HG02678 (cell line): ENCODE measurements at regions not wholly inside any gene's neighbourhood (a gene's known extent, or its start where the extent isn't known, plus 50 kb on each side); places are given as distances from the start of the nearest gene placed in this dataset.

ENCODE experiments used
- ATAC-seq: cut with Tn5 transposase; IDR thresholded peaks from one replicate; pipeline ENCODE4 v1.9.1; 2021; ENCODE audit warnings: mild to moderate bottlenecking, moderate library complexity; ENCODE audit not compliant: unreplicated experiment

DNA sequence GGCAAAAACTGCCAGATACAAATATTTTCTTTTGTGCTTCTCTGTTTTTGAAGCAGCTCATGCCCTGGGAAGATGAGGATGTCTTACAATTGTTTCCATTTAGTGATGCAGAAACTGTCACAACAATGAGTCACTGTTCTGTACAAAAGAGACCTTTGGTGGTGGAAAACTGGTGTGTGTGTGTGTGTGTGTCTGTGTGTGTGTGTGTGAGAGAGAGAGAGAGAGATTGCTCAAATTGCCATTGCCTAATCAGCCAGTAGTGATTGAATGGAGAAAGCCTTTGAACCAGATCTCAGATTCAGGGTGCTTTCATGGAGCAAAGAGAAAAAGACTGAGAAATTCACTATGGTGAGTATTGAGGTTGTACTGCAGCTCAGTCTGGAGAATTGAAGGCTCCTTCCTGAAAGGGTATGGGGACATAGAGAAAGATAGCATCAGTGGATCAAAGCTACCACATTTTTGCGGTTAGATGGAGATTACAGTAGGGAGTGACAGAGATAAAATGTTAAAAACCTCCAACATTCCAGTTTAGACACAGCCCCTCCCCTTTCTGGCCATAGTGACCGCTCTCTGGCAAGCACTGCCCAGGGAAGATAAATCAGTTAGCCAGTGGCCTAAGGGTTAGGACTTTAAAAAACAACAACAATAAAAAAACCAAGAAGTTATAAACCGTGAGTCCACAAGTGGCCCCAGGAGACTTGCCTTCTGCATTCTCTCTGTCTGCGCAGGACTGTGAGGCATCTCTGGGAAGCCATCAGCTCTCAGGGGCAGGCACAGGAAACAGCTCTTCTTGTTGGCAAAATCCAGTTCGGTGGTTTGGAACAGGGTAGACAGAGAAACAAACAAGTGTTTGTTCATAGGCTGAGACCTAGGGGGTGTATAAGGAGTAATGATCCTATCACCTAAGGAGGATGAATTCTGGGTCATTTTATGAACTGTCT, 406.5 kb downstream of the DUSP10 start:
- no peak for ATAC-seq

DNA sequence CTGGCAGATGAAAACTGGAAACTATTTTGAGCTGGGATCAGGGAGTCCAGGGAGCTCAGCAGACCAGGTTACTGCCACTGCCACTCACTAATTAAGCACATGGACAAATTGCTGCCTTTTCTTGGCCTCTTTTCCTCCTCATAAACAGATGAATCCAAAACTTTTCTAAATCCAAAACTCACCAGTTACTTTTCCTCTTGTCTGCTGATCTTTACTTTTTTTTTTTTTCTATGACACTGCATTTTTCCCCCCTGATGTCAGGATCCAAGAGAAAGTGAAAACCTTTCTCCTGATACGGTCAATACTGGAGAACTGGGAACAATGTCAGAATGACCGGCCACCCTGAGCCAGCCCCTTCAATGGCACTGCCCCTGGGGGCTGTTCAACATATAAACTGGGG, 405.8 kb downstream of the DUSP10 start:
- ATAC-seq, result no peak

DNA sequence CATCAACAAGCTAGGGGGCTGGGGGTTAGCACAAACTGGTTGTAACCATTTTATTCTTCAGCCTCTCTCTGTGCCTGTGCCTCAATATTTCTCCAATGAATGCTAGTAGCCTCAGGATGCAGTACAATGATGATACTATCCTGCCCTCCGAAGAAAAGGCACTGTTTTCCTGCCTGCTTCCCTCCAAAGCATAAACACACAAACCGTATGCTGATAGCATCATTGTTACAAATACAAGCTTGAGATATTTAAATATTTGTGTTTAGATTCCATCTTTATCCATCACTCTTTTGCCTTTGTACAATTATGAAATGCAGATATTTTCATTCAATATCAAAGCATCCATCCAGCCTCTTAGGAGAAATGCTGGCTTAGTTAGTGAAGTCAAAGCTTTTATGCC, 404.8 kb downstream of the DUSP10 start:
- no peak for ATAC-seq

DNA sequence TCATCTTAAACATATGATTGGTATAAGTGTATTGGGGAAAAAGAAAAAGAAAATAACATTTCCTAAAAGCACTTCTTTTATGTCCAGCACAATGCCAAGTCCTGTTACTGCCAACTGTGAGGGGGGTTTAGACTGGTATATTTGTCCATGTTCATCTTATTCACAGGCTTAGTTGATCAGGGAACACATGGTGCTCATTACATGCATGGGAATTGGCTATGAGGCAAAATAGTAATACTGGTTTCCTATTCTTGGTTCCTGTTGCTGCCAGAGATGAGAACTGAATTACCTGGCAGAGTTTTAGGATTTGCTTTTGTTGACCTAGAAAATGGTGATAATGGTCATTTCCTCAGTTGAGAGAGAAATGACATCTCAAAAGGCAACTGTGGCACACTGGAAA, 398.8 kb downstream of the DUSP10 start:
- ATAC-seq, result no peak

DNA sequence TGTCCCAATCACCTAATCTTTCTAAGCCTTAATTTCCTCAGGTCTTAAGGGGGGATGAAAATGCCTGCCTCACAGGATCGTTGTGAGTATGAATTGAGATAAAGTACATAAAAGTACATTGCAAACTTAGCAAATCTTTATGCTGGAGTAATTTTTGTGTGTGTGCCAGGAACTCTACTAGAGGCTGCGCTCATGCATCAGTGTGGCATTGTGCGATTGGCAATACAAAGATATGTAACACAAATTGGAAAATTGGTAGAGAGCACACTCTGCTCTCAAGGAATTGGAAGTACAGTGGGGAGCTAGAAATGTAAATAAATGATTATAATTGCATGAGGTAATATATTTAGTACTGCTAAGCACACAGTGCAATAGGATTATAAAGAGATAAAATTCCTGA, 398.3 kb downstream of the DUSP10 start:
- ATAC-seq, result no peak

DNA sequence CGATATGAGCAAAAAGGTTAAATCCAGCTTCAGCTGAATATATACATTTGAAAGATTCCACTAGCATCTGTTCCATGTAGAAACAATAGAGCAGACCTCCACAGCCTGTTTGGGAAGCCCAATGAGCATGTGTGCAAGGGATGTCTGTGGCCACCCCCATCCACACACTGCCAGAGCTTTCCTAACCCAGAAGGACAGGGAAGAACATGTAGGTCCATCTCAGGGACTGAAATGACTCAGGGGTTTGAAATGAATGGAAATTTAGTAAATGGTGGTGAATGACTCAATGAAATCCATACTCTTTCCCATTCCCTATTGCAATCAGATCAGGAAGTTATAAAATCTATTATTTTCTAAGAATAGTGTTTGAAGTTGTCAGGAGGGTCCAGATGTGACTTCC, 397.2 kb downstream of the DUSP10 start:
- no peak for ATAC-seq

DNA sequence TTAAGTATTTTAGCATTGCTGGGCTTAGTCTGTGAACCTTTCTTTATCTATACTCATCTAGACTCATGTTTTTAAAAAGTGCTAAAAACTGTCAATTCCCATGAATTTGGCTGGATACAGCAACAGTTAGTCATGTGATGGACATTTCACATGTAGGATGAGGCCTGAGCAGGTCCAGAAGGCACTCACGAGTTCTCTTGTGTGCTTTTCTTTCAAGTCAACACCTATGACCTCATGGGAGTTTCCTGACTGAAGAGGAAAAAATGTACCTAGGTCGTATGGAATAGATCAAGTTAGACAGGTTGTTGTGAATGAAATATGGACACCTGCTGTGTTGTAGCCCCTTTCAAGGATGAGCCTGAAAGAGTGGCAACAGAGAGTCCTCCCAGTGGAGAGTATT, 394.2 kb downstream of the DUSP10 start:
- no peak for ATAC-seq

DNA sequence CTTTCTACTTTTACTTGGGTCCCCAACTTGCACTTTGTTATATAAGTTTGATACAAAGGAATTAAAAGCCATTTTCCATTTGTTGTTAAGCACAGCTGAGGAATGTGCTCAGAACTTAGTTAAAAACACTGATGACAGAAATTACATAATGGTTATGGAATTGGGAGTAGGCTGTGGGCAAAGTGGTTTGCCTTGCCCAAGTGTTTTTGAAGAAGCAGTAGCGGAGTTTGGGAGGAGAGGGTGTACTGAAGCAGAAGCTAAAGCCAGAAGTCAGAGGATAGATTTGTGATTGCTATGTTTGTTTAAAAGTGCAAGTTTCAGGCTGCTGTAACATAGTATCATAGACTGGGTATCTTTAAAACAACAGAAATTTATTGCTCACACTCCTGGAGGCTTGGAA, 391.8 kb downstream of the DUSP10 start:
- ATAC-seq, result no peak

DNA sequence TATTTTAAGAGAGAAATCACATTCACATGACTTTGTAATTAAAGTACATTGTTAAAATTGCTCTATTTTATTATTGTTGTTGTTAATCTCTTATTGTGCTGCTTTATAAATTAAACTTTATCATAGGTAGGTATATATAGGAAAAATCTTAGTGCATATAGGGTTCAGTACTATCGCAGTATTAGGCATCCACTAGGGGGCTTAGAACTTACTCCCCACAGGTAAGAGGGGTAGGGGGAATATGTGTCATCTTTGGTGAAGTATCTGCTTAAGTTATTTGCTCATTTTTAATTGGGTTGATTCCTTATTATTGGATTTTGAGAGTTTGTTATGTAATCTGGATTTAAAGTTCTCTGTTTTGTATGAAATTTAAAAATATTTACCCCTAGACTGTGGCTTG, 385.2 kb downstream of the DUSP10 start:
- ATAC-seq, result no peak

DNA sequence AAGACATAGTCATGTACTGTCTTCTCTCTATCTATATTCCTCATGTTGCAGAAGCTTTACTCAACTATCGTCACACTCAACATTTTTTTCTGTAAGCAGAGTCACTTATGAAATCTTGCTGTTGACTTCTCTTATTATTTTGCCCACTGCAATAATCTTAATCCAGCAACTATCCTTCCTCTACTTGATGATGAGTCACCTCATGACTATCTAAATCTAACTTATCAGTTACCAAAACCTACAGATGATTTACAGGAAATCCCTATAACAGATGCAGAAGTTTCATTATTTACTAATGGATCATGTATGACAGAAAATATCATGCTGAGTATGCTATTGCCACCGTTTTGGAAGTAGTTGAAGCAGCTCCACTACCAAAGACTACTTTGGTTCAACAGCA, 378.9 kb downstream of the DUSP10 start:
- no peak for ATAC-seq

DNA sequence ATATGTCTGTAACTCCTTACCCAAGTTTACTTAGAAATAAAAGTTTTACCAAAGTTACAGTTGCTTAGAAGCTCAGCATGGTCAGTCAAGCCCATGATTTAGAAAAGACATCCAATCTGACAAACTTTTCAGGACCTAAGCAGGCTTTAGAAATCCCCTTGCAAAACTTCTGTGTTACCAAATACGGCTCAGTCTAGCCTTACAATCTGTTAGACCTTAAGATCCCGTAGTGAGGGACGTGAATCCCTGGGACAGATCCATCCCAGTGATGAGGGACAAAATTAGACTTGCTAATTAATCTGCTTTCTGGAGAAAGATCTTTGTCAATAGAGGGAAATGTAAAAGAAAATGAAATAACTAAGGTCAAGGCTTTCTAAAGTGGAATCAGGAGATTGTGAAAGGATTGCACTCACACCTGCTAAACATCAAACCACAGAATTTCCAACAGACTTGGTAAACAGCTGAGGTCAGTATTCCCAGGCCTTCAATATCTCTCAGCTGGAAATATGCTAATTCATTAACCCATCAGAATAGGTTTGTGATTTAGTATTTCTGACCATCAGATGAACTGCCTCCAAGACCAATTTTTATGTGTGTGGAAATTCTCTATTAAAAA, 375.3 kb downstream of the DUSP10 start:
- no peak for ATAC-seq

DNA sequence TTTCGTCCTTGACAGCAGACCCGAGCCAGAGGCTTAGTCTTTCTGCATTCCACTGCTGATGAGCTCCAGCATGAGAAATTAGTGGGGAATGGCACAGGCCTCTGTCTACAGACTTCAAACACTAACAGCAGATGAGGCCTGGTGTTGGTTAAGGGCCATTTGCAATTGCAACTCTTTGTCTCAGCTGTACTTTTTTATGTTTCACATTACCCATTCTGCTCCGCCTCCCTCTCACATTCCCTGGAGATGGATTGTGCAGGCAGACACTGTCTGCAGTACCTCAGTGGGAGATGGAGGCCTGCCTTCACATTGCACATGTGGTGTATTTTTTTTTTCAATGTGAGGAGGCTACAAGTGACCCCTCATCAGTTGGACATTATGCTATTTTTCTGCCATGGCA, 370.2 kb downstream of the DUSP10 start:
- no peak for ATAC-seq

DNA sequence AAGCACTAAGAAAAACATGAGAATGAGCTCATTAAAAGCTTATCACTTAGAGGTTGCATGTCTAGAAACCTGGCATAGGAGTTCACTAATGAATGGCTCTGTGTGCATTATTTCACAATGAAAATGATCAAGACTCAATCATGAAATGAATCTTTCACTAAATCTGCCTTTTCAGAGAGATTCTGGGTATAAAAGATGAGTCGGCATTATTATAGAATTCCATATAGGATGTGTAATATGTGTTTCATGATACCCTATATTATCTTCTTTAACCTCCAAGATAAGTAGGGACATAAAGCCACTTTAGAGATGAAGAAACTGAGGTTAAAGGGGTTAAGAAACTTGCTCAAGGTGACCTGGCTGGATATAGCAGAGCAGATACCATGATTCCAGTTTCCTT, 368.1 kb downstream of the DUSP10 start:
- ATAC-seq, result no peak

DNA sequence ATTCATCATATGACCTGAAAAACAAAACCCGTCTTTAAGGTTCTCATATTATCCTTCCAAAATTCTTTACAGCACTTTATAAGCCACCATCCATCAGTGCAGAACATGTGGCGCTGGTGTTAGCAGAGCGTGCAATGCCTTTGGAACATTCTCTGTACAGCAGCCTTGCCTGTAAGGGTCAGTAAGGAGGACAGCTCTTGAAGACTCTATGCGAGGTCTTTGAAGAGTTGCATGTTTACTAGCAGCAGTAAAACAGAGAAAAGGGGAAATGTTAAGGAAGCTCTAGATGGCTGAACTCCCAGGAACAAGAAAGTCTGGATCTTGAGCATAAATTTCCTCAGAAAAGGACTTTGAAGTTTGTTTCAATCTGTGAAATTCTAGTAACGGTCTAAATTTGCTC, 365.6 kb downstream of the DUSP10 start:
- no peak for ATAC-seq

DNA sequence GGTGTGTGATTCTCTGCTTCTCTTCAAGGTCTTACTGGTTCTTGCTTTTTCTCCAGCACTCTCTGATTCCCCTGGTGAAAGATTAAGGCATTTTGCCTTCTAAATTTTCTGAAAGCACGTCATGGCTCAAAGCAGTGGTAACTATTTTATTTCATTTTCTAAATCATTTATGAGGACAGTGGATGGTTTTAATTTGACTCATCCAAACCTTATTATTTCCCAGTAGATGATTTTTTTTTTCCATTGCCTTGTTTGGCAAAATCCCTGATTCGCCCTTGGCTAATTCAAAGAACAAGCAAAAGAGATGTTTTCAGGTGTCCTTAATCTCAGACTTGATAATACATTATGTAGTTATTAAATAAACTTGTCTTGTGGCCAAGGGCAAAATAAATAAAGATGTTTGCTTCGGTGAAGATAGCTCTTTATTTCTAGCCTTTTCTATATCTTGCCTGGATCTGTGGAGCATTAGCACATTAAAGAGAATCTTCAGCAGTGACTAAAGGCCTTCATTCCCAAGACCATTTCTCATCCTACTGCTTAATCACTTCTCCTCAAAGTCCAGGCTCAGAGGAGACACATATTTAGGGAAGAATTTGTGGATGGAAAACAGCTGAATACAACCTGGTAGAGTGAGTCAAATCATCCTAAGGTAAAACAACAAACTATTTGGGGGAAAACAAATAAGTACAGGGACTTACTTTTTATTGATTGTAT, 359.8 kb downstream of the DUSP10 start:
- no peak for ATAC-seq

DNA sequence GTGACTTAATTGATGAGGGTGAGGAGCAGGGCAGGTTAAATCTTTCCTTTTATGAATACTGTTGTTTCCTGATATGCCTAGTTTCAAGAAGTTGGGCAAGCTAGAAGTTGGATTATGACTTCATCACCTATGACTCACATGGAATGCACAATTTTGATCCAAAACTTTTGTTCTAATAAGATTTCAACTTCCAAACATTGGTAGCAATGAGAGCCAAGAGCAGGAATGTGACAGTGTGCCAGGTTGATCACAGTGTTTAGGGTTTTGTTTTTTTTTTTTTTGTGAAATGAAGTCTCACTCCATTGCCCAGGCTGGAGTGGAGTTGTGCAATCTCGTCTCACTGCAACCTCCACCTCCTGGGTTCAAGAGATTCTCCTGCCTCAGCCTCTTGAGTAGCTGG, 349.4 kb downstream of the DUSP10 start:
- ATAC-seq, result no peak

DNA sequence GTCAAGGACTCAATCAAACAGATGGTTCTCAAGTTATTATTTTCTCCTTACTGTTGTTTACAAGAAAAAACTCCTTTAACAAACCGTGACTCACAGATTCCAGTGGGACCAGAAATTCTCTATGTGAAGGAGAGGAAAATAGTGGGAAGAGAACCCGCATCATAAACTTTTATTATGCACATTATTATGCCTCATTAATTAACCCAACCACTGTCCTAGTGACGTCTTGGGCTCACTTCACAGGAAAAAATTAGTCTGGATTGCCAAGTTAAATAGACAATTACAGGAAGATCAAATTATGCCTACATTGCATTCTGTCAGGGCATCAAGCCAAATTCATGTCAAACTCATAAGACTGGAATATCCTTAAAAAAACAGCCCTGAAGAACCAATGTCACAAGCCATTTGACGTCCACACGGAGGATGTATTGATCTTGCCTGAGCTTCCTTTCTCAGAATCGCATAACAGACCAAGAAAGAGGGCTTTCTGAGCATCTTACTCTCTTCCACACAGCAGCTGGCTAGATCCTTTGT, 347.8 kb downstream of the DUSP10 start:
- no peak for ATAC-seq

DNA sequence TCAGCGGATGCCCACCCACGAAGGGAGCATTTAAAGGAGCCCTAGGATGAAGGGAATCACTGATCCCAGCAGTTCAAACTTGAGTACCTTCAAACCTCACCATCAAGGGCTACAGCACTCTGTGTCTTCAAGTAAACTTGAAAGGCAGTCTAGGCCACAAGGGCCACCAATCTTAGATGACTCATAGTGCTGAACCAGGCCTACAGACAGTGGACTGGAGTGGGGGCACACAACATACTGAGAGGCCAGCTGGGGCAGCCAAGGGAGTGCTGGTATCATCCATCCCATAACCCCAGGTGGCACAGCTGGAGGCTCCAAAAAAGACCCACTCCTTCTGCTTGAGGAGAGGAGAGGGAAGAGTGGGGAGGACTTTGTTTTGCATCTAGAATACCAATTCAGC, 345.4 kb downstream of the DUSP10 start:
- no peak for ATAC-seq

DNA sequence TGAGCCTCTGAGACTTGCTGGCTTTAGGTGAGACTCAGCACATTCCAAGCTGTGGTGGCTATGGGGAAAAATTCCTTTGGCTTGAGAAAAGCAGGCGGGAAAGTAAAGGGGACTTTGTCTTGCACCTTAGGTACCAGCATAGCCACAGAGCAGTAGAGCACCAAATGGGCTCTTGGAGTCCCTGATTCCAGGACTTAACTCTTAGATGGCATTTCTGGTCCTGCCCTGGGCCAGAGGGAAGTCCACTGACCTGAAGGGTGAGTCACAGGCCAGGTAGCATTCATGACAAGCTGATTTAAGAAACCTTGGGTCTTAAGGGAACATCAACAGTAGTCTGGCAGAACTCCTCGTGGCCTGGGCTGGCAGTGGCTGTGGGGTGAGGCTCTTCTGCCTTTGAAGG, 344.7 kb downstream of the DUSP10 start:
- no peak for ATAC-seq

DNA sequence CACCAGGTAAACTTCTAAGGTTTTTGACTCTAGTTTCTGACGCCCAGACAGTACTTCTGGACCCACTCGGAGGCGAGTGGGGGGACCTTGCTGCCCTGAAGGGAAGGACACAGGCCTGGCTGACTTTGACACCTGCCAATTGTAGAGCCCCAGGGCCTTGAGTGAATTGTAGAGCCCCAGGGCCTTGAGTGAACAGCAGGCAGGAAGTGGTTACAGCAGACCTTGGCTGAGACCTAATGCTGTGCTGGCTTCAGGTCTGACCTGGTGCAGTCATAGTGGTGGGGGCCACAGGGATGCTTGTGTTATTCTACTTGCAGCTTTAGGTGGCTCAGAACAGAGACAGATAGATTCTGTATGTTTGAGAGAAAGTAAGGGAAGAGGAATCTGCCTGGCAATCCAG, 344.3 kb downstream of the DUSP10 start:
- no peak for ATAC-seq

DNA sequence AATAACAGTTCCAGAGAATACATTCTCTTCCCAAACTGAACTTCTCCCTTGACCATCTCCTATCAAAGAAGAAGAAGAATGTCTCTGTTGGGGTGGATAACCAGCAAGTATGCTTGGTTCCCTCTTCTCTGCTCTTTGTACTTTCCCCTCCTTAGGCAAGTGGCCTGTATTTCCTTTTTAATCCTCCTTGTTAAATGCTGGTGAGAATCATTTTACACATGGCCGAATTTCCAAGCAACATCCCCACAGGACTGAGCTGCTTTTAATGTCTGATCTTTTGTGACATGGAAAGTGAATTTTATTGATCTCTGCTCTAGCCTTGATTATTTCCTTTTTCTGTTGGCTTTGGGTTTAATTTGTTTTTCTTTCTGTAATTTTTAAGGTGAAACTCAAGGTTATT, 336.7 kb downstream of the DUSP10 start:
- no peak for ATAC-seq
